ENCODE measurements at regions not wholly inside any gene's neighbourhood (a gene's known extent, or its start where the extent isn't known, plus 50 kb on each side); places are given as distances from the start of the nearest gene placed in this dataset.
"Not testable (repeated sequence)": the region's sequence is repeated elsewhere in the genome, so short reads cannot be mapped to it uniquely, and the experiment has no call there.

DNA sequence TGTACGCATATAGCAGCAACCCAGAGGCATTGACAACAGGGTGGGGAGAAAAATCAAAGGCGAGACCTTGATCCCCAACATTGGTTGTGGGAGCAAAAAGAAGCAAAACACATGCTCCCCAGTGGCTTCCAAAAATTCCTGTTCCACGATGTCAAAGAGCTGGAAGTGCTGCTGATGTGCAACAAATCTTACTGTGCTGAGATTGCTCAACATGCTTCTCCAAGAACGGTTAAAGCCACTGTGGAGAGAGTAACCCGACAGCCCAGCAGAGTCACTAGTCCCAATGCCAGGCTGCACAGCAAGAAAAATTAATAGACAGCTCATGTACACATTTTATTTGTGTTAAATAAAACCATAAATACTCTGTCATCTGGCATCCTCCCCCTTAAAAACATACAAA is 179.9 kb upstream of the PFN2 start:
- no peak for DNase-seq

DNA sequence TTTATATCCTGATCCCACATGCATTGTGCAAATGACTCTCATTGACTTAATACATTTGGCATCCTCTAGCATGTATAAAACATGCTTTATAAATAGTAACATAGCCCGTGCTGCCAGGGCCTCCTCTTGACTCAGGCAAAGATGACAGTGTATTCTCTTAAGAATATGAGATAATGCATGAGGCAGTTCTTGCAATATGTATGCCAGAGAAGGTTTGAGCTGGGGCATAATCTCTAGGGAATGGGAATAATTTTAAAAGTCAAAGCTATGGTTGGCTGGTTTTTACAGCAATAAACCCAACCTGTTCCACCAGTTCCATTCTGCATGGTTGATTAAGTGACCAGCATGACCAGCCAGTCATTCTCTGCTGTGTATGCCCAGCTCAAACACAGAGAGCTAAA is 179.0 kb upstream of the PFN2 start:
- no peak for DNase-seq

- DNase-seq: no peak
Measured at GRCh38 chr3:150148227-150148626, 177.5 kb upstream of the PFN2 start.

DNA sequence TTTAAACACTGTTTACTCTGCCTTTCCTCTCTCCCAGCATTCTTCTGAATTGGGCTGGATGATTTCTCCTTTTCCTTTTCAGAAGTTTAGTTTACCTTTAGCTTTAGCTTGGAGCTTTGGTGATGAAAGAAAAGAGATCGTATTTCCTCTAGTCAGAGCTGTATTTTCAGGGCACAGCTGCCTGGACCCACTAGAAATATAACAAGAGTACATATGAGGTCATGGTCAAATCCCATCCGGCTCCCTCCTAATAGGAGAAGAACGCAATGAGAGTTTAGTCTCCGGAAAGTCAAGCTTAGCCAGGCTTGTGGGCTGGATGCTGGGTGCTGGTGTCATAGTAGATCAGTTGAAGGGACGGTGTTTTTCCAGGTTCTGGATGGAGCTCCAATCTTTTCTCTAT is 177.1 kb upstream of the PFN2 start:
- no peak for DNase-seq

DNA sequence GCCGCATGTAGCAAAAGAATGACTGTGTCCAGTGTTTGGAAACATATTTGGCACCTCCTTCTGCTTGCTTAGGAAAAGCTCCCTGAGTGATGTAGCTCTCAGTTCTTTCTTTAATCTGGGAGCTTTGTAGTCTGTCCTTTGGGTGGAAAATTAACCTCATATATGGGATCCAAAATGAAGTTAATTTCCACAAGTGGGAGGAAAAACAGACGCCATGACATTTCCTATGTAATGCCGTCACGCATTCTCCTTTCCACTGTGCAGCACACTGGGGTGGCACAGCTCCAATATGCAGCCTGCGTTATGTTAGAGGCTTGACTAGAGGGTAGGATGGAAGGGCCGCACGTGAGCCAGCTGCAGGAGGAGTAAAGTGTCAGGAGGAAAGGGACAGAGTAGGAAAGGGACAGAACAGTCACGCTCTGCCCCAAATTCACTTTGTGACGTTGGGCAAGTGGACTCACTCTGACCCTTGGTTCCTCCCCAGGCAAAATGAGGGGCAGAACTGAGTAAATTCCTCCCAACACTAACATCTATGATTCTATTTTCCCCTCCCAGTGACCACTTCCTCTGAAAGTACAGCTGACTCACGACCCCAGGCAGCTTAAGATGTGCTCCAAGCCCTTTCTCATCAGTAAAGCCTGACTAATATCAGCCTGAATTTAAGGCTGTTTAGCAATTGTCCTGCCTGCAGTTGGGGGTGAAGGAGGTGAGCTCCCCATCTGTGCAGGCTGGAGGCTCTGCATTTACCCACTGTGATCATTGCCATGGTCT is 176.5 kb upstream of the PFN2 start:
- DNase-seq: no peak

DNA sequence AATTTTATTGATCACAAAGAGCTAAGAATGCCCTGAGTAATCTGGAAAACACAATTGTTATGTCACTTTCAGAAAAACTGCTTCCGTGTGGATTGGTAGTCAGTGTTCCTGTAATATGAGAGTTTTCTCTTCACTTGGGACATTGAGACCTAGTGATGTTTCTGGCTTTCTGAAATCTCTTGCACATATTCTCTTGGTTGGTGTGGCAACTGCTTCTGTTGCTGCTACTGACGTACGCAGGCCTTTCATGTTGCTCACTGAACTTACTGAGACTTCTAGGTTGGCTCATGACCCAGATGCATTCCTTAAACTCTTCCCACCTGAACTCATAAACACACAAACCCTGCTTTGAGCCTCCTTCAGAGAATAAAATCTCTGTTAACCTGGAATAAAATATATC is 175.0 kb upstream of the PFN2 start:
- no peak for DNase-seq

DNA sequence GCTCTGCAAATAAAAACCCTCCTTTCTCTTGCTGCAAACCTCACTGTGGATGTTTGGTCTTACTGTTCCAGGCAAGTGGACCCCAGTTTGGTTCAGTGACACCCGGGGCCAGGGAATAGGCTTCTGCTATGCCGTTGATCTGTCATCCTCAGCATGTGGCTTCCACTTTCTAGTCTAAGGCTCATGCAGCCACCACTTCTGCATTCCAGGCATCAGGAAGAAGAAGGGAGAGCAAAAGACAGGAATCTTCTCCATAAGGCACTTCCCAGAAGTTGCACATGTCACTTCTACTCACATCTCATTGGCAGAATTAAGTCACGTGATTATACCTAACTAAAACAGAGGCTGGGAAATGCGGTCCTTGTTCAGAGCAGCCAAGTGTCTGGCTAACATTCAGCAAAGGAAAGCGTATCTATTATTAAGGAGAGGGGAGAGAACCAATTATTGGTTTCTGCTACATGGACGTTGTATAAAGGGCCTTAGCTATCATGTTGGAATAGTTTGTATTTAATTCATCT is 173.6 kb upstream of the PFN2 start:
- DNase-seq: no peak

GRCh38 chr3:150142936-150143335 is 172.2 kb upstream of the PFN2 start:
- no peak for DNase-seq

GRCh38 chr3:150141790-150142326 is 171.2 kb upstream of the PFN2 start:
- DNase-seq: no peak

DNA sequence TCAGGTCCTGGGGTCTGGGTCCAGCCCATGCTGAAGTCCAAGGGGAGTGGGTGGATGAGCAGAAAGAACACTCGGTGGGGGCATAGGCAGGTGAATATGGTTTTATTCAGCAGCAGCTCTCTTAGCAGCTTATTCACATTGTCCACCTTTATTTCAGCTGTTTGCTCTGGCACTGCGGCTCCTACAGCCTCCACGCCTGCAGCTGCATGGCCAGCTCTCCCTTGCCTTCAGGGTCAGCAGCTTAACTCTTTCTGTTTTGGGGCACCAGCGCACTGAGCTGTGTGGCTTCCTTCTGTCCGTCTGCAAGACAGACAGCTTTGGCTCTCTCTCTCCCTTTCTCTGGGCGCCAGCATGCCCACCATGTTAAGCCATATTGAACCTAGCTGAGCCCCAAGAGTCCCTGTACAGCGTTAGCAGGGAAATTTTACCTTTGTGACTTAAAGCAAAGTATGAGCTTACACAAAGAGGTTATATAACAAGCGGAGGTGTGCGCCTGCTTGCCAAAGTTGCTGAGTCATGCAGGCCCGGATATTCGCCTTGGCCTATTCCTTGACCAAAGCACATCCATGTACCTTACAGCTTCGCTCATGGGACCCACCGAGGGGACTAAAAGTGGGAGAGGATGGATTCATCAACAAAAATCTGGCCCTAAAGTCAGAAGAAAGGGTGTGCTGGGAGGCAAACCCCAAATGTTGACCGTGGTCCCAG is 170.1 kb upstream of the PFN2 start:
- DNase-seq: no peak

DNA sequence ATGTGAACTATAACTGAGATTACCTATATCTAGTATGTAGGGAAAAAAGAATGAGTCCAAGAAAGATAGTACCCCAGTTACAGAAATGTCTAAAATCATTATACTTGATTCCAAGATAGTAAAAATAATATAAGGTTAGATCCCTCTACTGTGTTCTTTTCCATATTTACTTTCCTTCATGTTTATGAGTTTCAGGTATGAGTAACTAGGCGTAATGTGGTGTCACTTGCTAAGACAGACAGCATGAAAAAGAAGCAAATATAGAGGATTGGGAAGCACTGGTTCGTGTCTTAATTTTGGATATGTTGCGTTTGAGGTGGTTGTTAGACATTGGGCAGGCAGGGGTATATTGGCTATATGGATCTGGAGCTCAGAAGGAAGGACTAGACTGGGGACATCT is 168.1 kb upstream of the PFN2 start:
- no peak for DNase-seq

GRCh38 chr3:150136242-150136641 is 165.5 kb upstream of the PFN2 start:
- DNase-seq: no peak

DNA sequence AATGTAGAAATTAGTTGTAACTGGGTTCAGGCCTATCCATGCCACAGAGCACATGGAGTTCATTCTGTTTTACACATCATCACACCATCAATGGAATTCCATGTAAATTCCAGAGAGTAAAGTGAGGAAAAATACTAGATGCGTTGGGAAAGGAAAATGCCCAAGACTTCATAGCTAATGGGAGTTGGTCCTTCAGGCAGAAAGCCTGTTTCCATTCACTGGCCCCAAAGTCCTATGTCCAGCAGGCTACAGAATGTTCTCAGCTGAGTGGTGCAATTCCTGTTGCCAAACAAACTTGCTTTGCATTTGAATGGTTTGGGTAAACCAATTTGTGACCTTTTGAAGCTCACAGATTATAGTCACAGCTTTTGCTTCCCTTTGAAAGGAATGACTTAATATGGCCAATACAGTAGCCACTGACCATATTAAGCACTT is 164.6 kb upstream of the PFN2 start:
- DNase-seq: no peak

- no peak for DNase-seq
Measured at GRCh38 chr3:150133293-150133692, 162.6 kb upstream of the PFN2 start.

- no peak for DNase-seq
Measured at GRCh38 chr3:150132101-150132749, 161.5 kb upstream of the PFN2 start.

- no peak for DNase-seq
Measured at GRCh38 chr3:150131663-150132062, 161.0 kb upstream of the PFN2 start.

DNA sequence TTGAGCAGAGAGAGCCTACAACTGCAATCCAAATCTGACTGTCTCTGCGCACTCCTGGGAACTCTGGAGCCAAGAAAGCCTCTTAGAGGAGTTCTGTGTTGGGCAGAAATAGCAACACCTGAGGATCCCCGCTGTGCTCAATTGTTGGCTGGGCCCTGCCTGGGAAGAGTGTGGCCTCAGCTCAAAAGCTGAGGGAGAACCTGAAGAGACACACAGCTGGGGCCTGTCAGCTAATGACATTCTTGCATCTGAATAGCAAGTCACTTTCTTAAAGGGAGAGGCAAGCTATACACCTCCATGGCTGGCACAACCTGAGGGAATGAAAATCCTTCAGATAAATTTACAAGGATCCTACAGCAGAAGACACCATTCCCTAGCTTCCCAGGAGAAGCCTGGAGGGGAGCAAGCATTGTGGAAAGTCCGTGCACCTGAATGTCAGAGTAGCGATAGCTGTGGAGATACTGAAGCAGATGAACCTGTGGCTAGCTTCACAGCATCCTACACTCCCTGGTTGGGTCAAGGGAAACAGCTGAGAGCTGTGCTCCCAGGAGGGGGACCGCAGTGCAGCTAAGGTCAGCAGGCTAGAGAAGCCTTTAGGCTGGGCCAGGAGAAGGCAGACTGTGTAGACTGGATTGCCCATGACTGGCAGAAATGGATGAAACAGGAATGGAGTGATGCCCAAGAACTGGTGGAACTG is 159.9 kb upstream of the PFN2 start:
- no peak for DNase-seq

- DNase-seq: no peak
Measured at GRCh38 chr3:150129166-150129565, 158.5 kb upstream of the PFN2 start.

- DNase-seq: no peak
Measured at GRCh38 chr3:150128126-150128525, 157.4 kb upstream of the PFN2 start.

DNA sequence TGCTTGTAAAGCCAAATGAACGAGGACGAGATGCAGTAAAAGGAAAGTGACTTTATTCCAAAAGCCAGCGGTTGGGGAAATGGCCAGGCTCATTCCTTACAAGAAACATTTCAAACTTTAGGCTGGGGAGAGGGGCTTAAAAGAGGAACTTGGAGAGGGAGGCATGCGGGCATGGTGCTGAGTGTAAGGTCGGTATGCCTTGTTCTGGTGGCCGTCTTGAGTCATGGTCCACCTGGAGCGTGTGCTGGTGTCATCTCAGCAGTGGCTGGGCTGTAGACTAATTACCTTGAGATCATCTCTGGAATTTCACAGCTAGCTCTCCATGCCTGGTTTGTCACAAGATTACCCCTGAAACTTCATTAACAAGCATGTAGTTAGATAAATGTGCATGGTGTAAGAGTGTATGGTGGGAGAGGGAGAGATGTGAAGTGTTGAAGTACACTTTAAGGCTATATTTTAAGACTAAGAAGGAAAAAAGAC is 156.4 kb upstream of the PFN2 start:
- DNase-seq: no peak

DNA sequence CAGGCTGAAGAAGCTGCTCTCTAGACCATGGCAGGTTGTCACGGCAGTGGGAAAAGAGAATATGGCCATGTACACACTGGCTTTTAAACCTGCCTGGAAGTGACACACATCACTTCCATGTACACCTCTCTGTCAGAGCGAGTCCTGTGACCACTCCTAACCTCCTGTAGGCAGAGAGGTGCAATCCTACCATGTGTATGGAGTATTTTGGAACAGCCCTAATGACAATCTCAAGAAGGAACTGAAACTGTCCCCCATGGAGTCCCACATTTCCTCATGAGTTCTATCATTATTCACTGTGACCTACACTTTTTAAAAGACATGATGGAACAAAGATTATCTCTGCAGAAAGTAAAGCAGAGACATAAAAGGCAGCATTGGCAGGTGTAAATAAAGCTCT is 153.4 kb upstream of the PFN2 start:
- no peak for DNase-seq

- DNase-seq: not testable (repeated sequence)
Measured at GRCh38 chr3:150123249-150123648, 152.6 kb upstream of the PFN2 start.

GRCh38 chr3:150118219-150118618 is 147.5 kb upstream of the PFN2 start:
- no peak for DNase-seq
